GM18907 (cell line): ENCODE measurements at regions not wholly inside any gene's neighbourhood (a gene's known extent, or its start where the extent isn't known, plus 50 kb on each side); places are given as distances from the start of the nearest gene placed in this dataset.
"Not testable (repeated sequence)": the region's sequence is repeated elsewhere in the genome, so short reads cannot be mapped to it uniquely, and the experiment has no call there.

Experiments used
- ATAC-seq: cut with Tn5 transposase; IDR thresholded peaks from one replicate; pipeline ENCODE4 v1.9.1; 2021; ENCODE audit warnings: mild to moderate bottlenecking, moderate library complexity; ENCODE audit not compliant: unreplicated experiment

DNA sequence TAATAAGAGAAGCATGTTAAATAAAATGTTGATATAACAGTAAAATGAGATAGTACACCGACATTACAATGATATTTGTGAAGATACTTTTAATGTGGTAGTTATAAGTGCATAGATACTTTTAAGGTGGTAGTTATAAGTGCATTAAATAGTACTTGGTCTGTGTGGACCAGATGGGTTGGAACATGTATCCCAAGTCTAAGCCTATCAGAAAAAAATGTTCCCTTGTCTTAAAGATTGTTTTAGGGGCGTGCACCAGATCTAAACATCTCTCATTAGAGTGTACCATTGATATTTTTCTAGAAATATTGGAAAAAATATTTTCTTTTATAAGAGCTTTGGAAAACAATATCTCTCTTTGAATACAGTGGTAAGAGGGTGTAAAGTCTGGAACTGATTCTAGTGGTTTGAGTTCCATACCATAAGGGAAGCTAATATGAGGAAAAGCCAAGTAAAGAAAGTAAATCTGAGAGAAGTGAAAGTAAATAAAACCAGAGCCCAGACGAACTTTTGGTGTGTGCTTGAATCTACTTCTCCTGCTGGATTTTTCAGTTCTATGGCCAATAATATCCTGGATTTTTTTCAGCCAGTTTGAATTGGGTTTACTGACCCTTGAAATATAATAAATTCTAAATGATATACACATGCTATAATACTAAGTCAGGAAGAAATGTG lies 175.3 kb downstream of the MBL2 start:
- ATAC-seq, result no peak

- no peak for ATAC-seq
Measured at GRCh38 chr10:52598936-52599335, 173.6 kb downstream of the MBL2 start.

DNA sequence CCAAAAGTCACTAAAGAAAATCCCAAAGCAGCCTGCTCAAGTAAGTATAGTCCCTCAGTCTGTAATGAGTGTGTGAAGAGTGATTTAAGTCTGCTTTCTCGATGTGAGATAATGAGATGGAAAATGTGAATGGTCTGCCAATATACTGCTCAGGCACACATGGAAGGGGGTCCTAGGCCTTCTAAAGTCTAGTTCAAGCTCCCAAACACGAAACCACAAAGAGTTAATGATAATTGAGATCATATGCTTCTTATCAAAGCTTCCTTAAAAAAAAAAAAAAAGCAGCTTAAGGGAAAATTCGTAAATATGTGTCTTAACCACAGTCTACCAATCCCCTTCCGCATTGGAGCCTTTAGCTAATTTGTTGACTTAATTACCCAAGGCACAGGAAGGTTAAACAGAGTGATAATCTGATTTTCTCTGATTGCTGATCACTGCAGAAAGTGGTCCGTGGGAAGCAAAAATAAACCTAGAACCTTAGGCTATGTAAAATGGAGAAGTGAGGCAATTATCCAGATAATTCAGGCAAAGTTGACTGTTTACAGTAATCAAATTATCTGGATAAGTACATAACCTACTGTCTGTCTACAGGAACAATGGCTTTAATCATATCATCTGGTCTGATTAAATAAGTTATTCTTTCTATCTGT lies 172.9 kb downstream of the MBL2 start:
- ATAC-seq, result no peak

DNA sequence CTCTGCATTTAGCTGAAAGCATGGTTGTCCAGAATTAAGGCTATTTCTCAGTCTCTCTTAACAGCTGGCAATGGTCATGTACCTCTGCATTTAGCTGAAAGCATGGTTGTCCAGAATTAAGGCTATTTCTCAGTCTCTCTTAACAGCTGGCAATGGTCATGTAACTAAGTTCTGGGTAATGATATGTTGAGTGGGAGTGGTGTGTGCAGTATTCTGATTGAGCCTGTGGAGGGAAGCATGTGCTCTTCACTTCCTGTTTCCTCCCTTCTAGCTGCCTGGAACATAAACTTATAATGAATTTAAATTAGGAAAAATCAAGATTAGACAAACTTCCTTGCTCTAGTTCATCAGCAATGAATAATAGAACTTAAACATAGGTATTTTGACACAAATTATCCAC lies 168.5 kb downstream of the MBL2 start:
- not testable (repeated sequence) for ATAC-seq

DNA sequence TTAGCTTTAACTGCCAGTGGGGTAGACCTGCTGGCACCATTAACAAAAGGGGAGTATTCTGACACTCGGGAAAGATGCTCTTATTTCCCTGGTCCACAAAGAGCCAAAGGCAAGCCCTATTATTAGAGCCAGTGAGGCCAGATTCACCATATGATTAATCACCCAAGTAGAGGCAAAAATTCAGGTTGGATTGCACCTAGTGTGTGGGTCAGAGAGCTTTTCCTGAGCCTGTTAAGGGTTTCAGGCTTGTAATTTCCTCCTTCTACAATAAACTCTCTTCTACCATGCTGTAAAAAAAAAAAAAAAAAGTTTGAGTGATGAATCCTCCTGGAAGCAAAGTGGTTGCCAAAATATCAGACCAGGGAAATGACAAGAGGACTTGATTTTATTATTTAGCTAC lies 163.5 kb downstream of the MBL2 start:
- ATAC-seq, result no peak

GRCh38 chr10:52609626-52610240 lies 162.9 kb downstream of the MBL2 start:
- no peak for ATAC-seq

GRCh38 chr10:52615331-52615730 lies 157.3 kb downstream of the MBL2 start:
- ATAC-seq, result no peak

DNA sequence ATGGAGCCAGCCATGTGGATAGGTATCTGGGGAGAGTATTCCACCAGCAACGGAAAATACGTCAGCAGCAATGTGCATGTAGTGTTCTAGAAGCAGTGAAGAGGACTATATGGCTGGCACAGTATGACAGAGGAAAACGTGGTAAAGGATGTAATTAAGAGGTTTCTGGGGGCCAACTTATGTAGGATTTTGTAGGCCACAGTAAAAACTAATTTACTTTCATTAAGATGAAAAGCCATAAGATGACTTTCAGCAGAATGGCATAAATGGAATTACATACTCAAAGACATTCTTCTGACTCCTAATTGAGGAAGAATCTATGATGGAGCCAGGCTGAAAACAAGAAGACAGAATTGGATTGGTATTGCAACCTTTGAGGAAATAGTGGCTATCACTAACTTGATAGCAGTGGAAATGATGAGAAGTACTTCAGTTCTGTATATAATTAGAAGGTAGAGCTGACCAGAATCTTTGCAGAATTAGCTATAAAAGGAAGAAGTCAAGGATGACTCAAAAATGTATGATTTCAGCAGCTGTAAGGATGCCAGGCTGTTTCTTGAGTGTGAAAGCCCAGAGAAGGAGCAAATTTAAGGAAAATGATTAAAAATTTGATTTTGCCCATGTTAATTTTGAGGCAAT lies 156.7 kb downstream of the MBL2 start:
- ATAC-seq, result no peak

- ATAC-seq, result no peak
Measured at GRCh38 chr10:52616395-52616764, 156.2 kb downstream of the MBL2 start.

- ATAC-seq, result no peak
Measured at GRCh38 chr10:52617346-52617745, 155.2 kb downstream of the MBL2 start.

DNA sequence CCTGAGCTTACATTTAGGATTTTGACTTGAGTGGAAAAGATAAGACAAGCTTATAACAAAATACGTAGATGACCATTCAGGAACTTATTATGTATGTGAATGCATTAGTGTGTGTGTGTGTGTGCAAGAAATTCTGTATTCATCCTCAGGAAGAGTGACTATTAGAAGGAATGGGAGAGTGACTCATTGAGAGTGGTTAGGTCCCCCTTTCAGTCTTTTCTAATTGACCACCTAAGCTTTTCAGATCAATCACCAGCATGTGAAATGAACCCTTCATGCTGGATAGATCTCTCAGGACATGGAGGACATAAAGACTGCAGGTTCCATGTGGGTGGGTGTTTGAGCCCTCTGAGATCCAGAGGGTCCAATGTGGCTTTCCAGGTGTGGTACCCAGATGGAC lies 153.5 kb downstream of the MBL2 start:
- no peak for ATAC-seq

DNA sequence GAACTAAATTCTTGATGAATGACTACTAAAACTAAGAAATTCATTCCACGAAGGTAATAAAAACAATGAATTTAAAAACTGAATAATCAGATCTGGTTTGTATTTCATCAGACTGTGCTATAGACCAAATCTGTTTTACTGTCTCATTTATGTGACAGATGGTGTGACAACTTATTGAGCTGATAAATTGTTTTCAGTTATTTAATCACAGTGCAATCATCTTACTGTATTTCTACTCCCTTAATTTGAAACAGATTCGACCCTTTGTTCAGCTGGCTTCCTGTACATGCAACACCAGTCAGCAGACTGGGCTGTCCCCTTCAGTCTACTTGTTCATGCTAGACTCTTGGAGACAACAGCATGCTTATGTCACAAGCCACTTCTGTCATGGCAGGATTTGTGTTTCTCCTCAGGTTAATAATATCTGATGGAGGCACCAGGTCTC lies 150.9 kb downstream of the MBL2 start:
- ATAC-seq, result no peak

- ATAC-seq, result no peak
Measured at GRCh38 chr10:52623761-52624160, 148.8 kb downstream of the MBL2 start.

DNA sequence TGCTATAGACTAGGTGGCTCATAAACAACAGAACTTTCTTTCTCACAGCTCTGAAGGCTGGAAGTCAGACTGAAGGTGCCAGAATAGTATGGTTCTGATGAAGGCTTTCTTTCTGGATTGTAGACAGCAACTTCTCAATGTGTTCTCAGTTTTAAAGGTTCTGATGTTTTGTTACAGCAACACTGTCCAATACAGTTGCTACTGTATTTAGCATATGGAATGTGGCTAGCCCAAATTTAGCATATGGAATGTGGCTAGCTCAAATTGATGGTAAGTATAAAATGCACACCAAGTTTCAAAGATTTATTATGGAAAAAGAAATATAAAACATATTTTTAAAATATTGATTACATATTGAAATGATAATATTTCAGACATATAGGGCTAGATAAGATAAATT lies 145.3 kb downstream of the MBL2 start:
- ATAC-seq, result no peak

- no peak for ATAC-seq
Measured at GRCh38 chr10:52631146-52631545, 141.4 kb downstream of the MBL2 start.

- ATAC-seq, result no peak
Measured at GRCh38 chr10:52631648-52632047, 140.9 kb downstream of the MBL2 start.

DNA sequence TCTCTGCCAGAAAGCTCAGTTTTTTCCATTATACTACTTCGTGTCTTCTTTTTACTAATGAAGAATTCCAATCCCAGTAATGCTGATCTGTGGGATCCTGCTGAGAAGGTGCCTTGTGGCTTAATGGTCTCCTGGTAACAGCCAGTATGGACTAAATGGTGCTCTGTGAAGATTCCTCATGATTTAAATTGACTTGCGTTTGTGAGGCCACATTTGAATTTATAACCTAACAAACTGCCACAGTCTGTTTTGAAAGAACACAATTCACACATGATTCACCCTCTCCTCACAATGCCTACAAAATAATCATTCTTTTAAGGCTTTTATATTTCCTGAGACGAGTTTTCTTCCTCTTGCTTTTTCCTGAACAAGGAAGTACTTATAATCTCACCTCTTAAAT lies 140.0 kb downstream of the MBL2 start:
- no peak for ATAC-seq

GRCh38 chr10:52633266-52633665 lies 139.3 kb downstream of the MBL2 start:
- ATAC-seq, result no peak

DNA sequence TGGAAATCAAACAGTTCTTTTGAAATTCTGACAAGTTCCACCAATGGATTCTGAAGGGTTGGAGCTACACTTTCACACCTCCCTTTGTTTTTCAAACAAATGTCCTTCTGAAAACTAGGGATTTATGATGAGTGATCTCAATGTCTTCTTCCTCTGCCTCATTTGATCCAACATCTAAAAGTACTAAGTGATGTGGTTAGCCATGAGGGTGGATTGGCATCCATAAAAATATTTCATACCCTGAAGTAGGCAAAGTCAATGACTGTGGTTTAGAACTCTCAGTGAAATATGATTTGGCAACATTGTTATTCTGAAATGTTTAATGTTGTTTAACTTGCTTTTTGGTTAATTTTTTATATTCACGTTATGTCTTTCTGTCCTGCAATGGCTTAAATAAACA lies 136.9 kb downstream of the MBL2 start:
- no peak for ATAC-seq

DNA sequence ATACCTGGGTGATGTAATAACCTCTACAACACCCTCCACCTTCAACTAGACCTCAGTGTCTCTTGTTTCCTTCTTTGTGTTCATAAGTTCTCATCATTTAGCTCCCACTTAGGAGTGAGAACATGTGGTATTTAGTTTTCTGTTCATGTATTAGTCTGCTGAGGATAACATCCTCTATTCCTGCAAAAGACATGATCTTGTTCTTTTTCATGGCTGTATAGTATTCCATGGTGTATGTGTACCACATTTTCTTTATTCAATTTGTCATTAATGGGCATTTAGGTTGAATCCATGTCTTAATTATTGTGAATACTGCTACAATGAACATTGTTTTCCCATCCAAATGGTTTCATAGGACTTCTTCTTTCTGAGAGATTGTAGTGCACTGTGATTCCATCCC lies 135.7 kb downstream of the MBL2 start:
- ATAC-seq, result no peak

- no peak for ATAC-seq
Measured at GRCh38 chr10:52637592-52637991, 135.0 kb downstream of the MBL2 start.

DNA sequence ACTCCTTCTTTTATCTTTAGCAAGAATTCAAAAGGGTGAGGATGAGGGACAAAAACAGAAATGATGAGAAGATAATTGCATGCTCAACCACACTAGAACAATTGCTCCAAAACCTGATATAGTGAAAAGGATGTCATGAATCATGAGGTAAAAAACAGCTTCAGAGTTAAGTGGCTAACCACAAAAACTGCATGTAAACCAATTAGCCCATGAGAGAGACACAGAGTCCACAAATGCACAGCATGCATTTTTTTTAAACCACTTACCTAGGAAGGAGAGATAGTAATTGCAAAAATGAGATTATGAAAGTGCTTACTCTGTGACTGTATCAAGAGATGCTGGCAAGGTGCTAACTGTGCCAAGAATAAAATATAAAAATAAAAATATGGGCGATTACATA lies 132.9 kb downstream of the MBL2 start:
- ATAC-seq, result no peak
